ENCODE measurements at regions not wholly inside any gene's neighbourhood (a gene's known extent, or its start where the extent isn't known, plus 50 kb on each side); places are given as distances from the start of the nearest gene placed in this dataset.

- no peak overlapping the region for H3K4me3 ChIP-seq (replicated peaks; ENCODE audit: low read depth, low read length)
- TF ChIP-seq, protein P1, sequence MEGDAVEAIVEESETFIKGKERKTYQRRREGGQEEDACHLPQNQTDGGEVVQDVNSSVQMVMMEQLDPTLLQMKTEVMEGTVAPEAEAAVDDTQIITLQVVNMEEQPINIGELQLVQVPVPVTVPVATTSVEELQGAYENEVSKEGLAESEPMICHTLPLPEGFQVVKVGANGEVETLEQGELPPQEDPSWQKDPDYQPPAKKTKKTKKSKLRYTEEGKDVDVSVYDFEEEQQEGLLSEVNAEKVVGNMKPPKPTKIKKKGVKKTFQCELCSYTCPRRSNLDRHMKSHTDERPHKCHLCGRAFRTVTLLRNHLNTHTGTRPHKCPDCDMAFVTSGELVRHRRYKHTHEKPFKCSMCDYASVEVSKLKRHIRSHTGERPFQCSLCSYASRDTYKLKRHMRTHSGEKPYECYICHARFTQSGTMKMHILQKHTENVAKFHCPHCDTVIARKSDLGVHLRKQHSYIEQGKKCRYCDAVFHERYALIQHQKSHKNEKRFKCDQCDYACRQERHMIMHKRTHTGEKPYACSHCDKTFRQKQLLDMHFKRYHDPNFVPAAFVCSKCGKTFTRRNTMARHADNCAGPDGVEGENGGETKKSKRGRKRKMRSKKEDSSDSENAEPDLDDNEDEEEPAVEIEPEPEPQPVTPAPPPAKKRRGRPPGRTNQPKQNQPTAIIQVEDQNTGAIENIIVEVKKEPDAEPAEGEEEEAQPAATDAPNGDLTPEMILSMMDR (IDR thresholded peaks at IDR 0.05; ENCODE audit: low read length, missing control alignments) = no peak
- no peak for DNase-seq (ENCODE audit: low read depth)
These were observed 296.5 kb upstream of the PLXNA2 start for GRCh38 chr1:208540724-208541123.

DNA sequence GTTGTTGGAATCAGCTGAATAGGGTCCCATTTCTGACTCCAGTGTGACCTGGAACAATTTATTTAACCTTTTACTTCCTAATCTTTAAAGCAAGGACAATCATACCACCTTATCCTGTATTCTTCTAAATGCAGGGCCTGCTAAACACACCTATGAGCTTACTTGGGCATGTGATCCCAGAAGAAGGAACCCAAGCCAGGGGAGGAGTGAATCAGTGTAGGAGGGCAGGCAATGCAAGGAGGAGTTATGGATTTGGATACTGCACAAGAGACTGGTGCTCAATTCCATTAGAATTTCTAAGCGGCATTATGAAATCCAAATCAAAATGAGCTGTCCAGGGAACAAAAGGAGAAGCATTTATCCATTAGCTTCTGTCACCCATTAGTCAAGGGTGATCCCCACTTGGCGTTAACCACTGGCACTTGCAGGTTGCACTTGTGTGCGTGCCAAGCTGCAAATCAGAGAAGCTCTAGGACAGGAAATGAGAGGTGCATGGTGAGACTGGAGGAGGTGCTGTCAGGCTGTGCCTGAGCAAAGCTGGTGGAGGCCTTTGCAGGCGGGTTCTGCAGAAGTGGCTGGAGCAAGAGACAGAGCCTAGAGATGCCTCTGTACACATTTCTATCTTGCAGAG, 297.2 kb upstream of the PLXNA2 start:
- no peak overlapping the region for H3K4me3 ChIP-seq (replicated peaks; ENCODE audit: low read depth, low read length)
- TF ChIP-seq, protein P1 (IDR thresholded peaks at IDR 0.05; ENCODE audit: low read length, missing control alignments) = no peak
- no peak for DNase-seq (ENCODE audit: low read depth)

DNA sequence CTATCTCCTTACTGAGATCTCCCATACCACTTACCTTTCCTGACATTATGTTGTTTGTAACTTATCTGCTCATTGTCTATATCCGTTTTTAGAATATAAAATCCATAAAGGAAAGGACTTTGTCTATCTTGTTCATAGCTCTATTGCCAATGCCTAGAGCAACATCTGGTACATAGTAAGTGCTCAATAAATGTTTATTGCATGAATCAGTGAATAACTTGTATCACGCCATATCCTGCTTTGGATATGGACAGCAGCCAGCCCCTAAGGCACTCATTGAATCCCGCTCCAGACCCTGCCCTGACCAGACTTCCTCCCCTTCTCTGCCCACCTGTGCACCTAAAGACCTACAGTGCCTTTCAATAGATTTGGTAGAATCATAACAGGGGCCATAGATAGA, 298.1 kb upstream of the PLXNA2 start:
- TF ChIP-seq, protein P1 (IDR thresholded peaks at IDR 0.05; ENCODE audit: low read length, missing control alignments) = no peak

DNA sequence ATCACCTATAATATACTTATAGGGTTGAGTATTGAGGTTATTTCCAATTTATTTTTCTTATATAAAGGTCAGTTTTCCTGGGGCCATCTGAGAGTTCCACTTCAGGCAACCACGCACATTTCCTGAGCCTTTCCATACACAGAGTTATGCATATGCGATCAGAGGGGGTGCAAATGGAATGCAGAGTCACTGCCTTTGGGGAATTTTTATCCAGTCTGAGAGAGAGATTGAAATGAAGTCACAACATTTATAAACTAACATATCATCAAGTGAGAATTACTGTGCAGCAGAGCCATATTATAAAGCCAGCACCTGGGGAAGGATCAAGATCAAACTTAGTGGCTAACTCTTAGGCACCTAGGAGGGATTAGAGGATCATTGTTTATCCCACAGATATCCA, 299.9 kb upstream of the PLXNA2 start:
- no peak overlapping the region for H3K4me3 ChIP-seq (replicated peaks; ENCODE audit: low read depth, low read length)
- no peak for DNase-seq (ENCODE audit: low read depth)
- TF ChIP-seq, protein P1 (IDR thresholded peaks at IDR 0.05; ENCODE audit: low read length, missing control alignments) = no peak

More for the DNA sequence above, 298.1 kb upstream of the PLXNA2 start:
- no peak for DNase-seq (ENCODE audit: low read depth)
- no peak overlapping the region for H3K4me3 ChIP-seq (replicated peaks; ENCODE audit: low read depth, low read length)

- TF ChIP-seq, protein P1 (IDR thresholded peaks at IDR 0.05; ENCODE audit: low read length, missing control alignments) = no peak
- H3K4me3 ChIP-seq (replicated peaks; ENCODE audit: low read depth, low read length) = no peak overlapping the region
- no peak for DNase-seq (ENCODE audit: low read depth)
These were observed 300.6 kb upstream of the PLXNA2 start for GRCh38 chr1:208544794-208545193.

DNA sequence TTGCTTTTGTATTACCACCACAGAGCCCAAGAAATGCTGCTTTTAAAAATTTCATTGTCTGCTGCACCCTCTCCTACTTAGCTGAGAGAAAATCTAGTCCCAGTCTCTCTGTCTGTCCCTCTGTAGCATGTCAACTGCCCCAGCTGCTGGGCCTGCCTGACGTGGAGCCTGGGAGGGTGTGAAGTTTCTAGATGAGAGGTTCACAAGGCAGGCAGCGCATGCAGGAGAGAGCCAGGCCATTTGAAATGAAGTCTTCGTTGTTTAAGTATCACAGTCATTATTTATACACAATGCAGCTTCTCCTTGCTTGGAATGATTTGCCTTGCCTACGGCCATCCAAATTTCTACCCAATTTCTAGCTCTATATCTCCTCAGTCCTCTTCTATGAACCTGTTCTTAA, 306.8 kb upstream of the PLXNA2 start:
- TF ChIP-seq, protein P1 (IDR thresholded peaks at IDR 0.05; ENCODE audit: low read length, missing control alignments) = no peak
- no peak for DNase-seq (ENCODE audit: low read depth)
- H3K4me3 ChIP-seq (replicated peaks; ENCODE audit: low read depth, low read length) = no peak overlapping the region

- no peak for DNase-seq (ENCODE audit: low read depth)
- no peak overlapping the region for H3K4me3 ChIP-seq (replicated peaks; ENCODE audit: low read depth, low read length)
- TF ChIP-seq, protein P1 (IDR thresholded peaks at IDR 0.05; ENCODE audit: low read length, missing control alignments) = no peak
These were observed 307.6 kb upstream of the PLXNA2 start for GRCh38 chr1:208551633-208552320.

All from fibroblast of pulmonary artery (primary cell).